ENCODE measurements at regions not wholly inside any gene's neighbourhood (a gene's known extent, or its start where the extent isn't known, plus 50 kb on each side); places are given as distances from the start of the nearest gene placed in this dataset.

DNA sequence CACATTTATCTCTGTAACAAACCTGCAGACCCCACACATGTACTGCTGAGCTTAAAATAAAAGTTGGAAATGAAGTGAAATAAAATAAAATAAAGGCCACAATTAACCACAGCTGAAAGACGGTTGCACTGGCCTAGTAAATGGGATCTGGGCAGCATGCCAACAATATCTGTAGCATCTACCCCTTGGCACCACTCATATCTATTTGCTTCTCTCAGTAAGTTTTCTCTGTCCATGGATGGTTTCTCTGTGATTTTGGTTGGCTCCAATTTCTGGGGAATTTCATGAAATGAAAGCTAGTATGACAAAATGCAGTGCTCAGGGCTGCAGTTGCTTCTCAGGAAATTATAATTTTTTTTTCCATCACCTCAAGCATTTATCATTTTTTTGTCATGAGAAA lies 172.0 kb upstream of the IL15 start:
- H3K79me2 ChIP-seq (ENCODE audit: insufficient read depth, low read length): no peaks in the 10 kb centered on the region

DNA sequence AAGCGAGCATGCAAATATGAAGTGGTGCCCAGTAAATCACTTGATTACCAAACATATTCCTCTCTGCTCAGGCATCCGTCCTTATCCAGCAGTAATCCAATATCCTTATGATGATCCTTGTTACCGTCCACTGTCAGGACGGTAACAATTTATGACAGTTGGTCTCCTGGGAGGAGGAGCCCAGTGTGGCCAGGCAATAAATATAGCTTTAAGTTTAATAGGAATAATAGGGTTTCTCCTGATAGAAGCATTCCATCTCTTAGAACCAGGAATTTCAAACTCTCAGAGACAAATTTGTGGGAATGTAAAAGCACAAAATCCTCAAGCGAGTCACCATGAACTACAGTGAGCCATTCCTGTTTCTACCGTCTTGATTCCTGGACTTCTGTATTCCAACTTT lies 171.2 kb upstream of the IL15 start:
- H3K4me3 ChIP-seq (ENCODE audit: insufficient read depth, low read depth, low read length): no peak overlapping the region
- H2AFZ ChIP-seq (ENCODE audit: low read depth, low read length): no peak overlapping the region
- H3K9ac ChIP-seq (ENCODE audit: low read length): no peak overlapping the region
- Mint-ChIP-seq H3K4me3 (ENCODE audit: unreplicated experiment) (no peak overlapping the region), H3K27me3 (ENCODE audit: low read depth, unreplicated experiment) (no peaks in the 10 kb centered on the region), H3K4me1 (ENCODE audit: low read depth, unreplicated experiment) (peaks cover 4% of the 10 kb centered on the region), H3K27ac (ENCODE audit: unreplicated experiment) (no peak overlapping the region), H3K36me3 (ENCODE audit: low read depth, unreplicated experiment) (no peaks in the 10 kb centered on the region), H3K9me3 (ENCODE audit: unreplicated experiment) (no peaks in the 10 kb centered on the region)
- H3K9me3 ChIP-seq (ENCODE audit: insufficient read depth, low read depth, low read length): no peaks in the 10 kb centered on the region
- no peaks in the 10 kb centered on the region for H4K20me1 ChIP-seq (ENCODE audit: insufficient read depth, low read length)
- FAIRE-seq (no peak), DNase-seq (ENCODE audit: low read depth) (no peak)
- no peaks in the 10 kb centered on the region for H3K79me2 ChIP-seq (ENCODE audit: insufficient read depth, low read length)
- H3K4me2 ChIP-seq (ENCODE audit: low read length): no peak overlapping the region
- H3K4me1 ChIP-seq (ENCODE audit: insufficient read depth, low read length): no peaks in the 10 kb centered on the region
- no peak overlapping the region for H3K27ac ChIP-seq (ENCODE audit: low read depth, low read length)
- H3K36me3 ChIP-seq (ENCODE audit: insufficient read depth, low read length): no peaks in the 10 kb centered on the region
- TF ChIP-seq EZH2 (IDR thresholded peaks at IDR 0.05; ENCODE audit: insufficient read depth, low read length): no peak
- TF ChIP-seq, protein P1, sequence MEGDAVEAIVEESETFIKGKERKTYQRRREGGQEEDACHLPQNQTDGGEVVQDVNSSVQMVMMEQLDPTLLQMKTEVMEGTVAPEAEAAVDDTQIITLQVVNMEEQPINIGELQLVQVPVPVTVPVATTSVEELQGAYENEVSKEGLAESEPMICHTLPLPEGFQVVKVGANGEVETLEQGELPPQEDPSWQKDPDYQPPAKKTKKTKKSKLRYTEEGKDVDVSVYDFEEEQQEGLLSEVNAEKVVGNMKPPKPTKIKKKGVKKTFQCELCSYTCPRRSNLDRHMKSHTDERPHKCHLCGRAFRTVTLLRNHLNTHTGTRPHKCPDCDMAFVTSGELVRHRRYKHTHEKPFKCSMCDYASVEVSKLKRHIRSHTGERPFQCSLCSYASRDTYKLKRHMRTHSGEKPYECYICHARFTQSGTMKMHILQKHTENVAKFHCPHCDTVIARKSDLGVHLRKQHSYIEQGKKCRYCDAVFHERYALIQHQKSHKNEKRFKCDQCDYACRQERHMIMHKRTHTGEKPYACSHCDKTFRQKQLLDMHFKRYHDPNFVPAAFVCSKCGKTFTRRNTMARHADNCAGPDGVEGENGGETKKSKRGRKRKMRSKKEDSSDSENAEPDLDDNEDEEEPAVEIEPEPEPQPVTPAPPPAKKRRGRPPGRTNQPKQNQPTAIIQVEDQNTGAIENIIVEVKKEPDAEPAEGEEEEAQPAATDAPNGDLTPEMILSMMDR (IDR thresholded peaks at IDR 0.05; ENCODE audit: insufficient read depth, low read depth, low read length): no peak
- no peaks in the 10 kb centered on the region for H3K27me3 ChIP-seq (ENCODE audit: insufficient read depth, low read length)

More for the DNA sequence above, 172.0 kb upstream of the IL15 start:
- no peaks in the 10 kb centered on the region for H4K20me1 ChIP-seq (ENCODE audit: insufficient read depth, low read length)
- H3K27ac ChIP-seq (ENCODE audit: low read depth, low read length): no peak overlapping the region
- H3K4me3 ChIP-seq (ENCODE audit: insufficient read depth, low read depth, low read length): no peak overlapping the region
- no peak overlapping the region for H3K4me2 ChIP-seq (ENCODE audit: low read length)
- H3K4me1 ChIP-seq (ENCODE audit: insufficient read depth, low read length): no peaks in the 10 kb centered on the region
- TF ChIP-seq, protein P1 (IDR thresholded peaks at IDR 0.05; ENCODE audit: insufficient read depth, low read depth, low read length): no peak
- TF ChIP-seq EZH2 (IDR thresholded peaks at IDR 0.05; ENCODE audit: insufficient read depth, low read length): no peak
- Mint-ChIP-seq H3K4me3 (ENCODE audit: unreplicated experiment) (no peak overlapping the region), H3K4me1 (ENCODE audit: low read depth, unreplicated experiment) (peaks cover 2% of the 10 kb centered on the region), H3K27ac (ENCODE audit: unreplicated experiment) (no peak overlapping the region), H3K9me3 (ENCODE audit: unreplicated experiment) (no peaks in the 10 kb centered on the region), H3K36me3 (ENCODE audit: low read depth, unreplicated experiment) (no peaks in the 10 kb centered on the region), H3K27me3 (ENCODE audit: low read depth, unreplicated experiment) (no peaks in the 10 kb centered on the region)
- DNase-seq (ENCODE audit: low read depth) (no peak), FAIRE-seq (peak; percentile 9)
- H3K9ac ChIP-seq (ENCODE audit: low read length): no peak overlapping the region
- H3K9me3 ChIP-seq (ENCODE audit: insufficient read depth, low read depth, low read length): no peaks in the 10 kb centered on the region
- no peak overlapping the region for H2AFZ ChIP-seq (ENCODE audit: low read depth, low read length)
- H3K36me3 ChIP-seq (ENCODE audit: insufficient read depth, low read length): no peaks in the 10 kb centered on the region
- no peaks in the 10 kb centered on the region for H3K27me3 ChIP-seq (ENCODE audit: insufficient read depth, low read length)

DNA sequence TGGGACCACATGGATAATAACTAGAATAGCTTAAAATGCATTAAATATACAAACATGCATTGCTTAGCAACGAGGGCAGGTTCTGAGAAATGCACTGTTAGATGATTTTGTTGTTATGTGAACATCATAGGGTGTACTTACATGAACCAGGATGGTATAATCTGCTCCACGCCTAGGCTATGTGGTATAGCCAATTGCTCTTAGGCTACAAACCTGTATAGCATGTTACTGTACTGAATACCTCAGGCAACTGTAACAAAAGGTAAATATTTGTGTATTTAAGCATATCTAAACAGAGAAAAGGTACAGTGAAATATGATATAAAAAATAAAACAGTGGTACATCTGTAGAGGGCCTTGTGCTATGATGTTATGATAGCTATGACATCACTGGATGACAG lies 169.2 kb upstream of the IL15 start:
- H3K9me3 Mint-ChIP-seq (ENCODE audit: unreplicated experiment): no peaks in the 10 kb centered on the region
- no peaks in the 10 kb centered on the region for H3K27me3 Mint-ChIP-seq (ENCODE audit: low read depth, unreplicated experiment)
- TF ChIP-seq, protein P1 (IDR thresholded peaks at IDR 0.05; ENCODE audit: insufficient read depth, low read depth, low read length): no peak
- no peak for TF ChIP-seq EZH2 (IDR thresholded peaks at IDR 0.05; ENCODE audit: insufficient read depth, low read length)

More for the DNA sequence above, 169.2 kb upstream of the IL15 start:
- Histone ChIP-seq H4K20me1 (ENCODE audit: insufficient read depth, low read length) (no peaks in the 10 kb centered on the region), H3K4me3 (ENCODE audit: insufficient read depth, low read depth, low read length) (no peak overlapping the region), H3K79me2 (ENCODE audit: insufficient read depth, low read length) (no peaks in the 10 kb centered on the region), H3K27me3 (ENCODE audit: insufficient read depth, low read length) (no peaks in the 10 kb centered on the region), H3K27ac (ENCODE audit: low read depth, low read length) (no peak overlapping the region), H3K4me1 (ENCODE audit: insufficient read depth, low read length) (no peaks in the 10 kb centered on the region), H3K9ac (ENCODE audit: low read length) (no peak overlapping the region), H2AFZ (ENCODE audit: low read depth, low read length) (no peak overlapping the region), H3K9me3 (ENCODE audit: insufficient read depth, low read depth, low read length) (no peaks in the 10 kb centered on the region), H3K36me3 (ENCODE audit: insufficient read depth, low read length) (no peaks in the 10 kb centered on the region), H3K4me2 (ENCODE audit: low read length) (no peak overlapping the region)
- no peak overlapping the region for H3K4me3 Mint-ChIP-seq (ENCODE audit: unreplicated experiment)
- H3K4me1 Mint-ChIP-seq (ENCODE audit: low read depth, unreplicated experiment): peaks cover 4% of the 10 kb centered on the region
- H3K36me3 Mint-ChIP-seq (ENCODE audit: low read depth, unreplicated experiment): no peaks in the 10 kb centered on the region
- no peak overlapping the region for H3K27ac Mint-ChIP-seq (ENCODE audit: unreplicated experiment)
- FAIRE-seq (no peak), DNase-seq (ENCODE audit: low read depth) (no peak)
